Putamen (tissue), 1 donor: ENCODE measurements at regions not wholly inside any gene's neighbourhood (a gene's known extent, or its start where the extent isn't known, plus 50 kb on each side); places are given as distances from the start of the nearest gene placed in this dataset.
"Not testable (repeated sequence)": the region's sequence is repeated elsewhere in the genome, so short reads cannot be mapped to it uniquely, and the experiment has no call there.

Experiments
- DNase-seq: peaks from one replicate; pipeline ENCODE4 v3.0.0-alpha.2; 2016; ENCODE audit warnings: low spot score

- DNase-seq = no peak
These were observed 322.5 kb upstream of the COL8A1 start for GRCh38 chr3:99315896-99316295.

GRCh38 chr3:99313485-99313884 lies 324.9 kb upstream of the COL8A1 start:
- DNase-seq = no peak

- DNase-seq = no peak
These were observed 339.7 kb upstream of the COL8A1 start for GRCh38 chr3:99298661-99299060.

GRCh38 chr3:99295836-99296235 lies 342.6 kb upstream of the COL8A1 start:
- DNase-seq = no peak

GRCh38 chr3:99294092-99294491 lies 344.3 kb upstream of the COL8A1 start:
- DNase-seq = not testable (repeated sequence)

- DNase-seq = no peak
These were observed 350.5 kb upstream of the COL8A1 start for GRCh38 chr3:99287876-99288275.

- DNase-seq = no peak
These were observed 352.0 kb upstream of the COL8A1 start for GRCh38 chr3:99286266-99286845.

GRCh38 chr3:99269606-99270351 lies 368.3 kb upstream of the DCBLD2 start:
- peak; percentile 22 for DNase-seq

- DNase-seq = no peak
These were observed 355.3 kb upstream of the DCBLD2 start for GRCh38 chr3:99256788-99257187.

- no peak for DNase-seq
These were observed 352.5 kb upstream of the DCBLD2 start for GRCh38 chr3:99253963-99254355.

- DNase-seq = no peak
These were observed 349.4 kb upstream of the DCBLD2 start for GRCh38 chr3:99250821-99251355.

- DNase-seq = no peak
These were observed 348.8 kb upstream of the DCBLD2 start for GRCh38 chr3:99250272-99250671.

- no peak for DNase-seq
These were observed 348.1 kb upstream of the DCBLD2 start for GRCh38 chr3:99249627-99250026.

- no peak for DNase-seq
These were observed 347.4 kb upstream of the DCBLD2 start for GRCh38 chr3:99248913-99249312.

- DNase-seq = no peak
These were observed 346.6 kb upstream of the DCBLD2 start for GRCh38 chr3:99248130-99248529.

- DNase-seq = no peak
These were observed 344.6 kb upstream of the DCBLD2 start for GRCh38 chr3:99246010-99246654.

- DNase-seq = no peak
These were observed 340.8 kb upstream of the DCBLD2 start for GRCh38 chr3:99242271-99242670.

- DNase-seq = no peak
These were observed 339.2 kb upstream of the DCBLD2 start for GRCh38 chr3:99240700-99241099.

- no peak for DNase-seq
These were observed 335.1 kb upstream of the DCBLD2 start for GRCh38 chr3:99236576-99236975.

- no peak for DNase-seq
These were observed 331.2 kb upstream of the DCBLD2 start for GRCh38 chr3:99232696-99233095.

- no peak for DNase-seq
These were observed 317.0 kb upstream of the DCBLD2 start for GRCh38 chr3:99218468-99218867.

GRCh38 chr3:99212969-99213368 lies 311.5 kb upstream of the DCBLD2 start:
- no peak for DNase-seq

GRCh38 chr3:99211309-99211708 lies 309.8 kb upstream of the DCBLD2 start:
- DNase-seq = no peak
